OCI-LY1 (cell line): ENCODE measurements at regions not wholly inside any gene's neighbourhood (a gene's known extent, or its start where the extent isn't known, plus 50 kb on each side); places are given as distances from the start of the nearest gene placed in this dataset.

Experiments
- H2AFZ ChIP-seq: fragments of 200-600 bp; sonication (generic), shearing (Covaris generic); 2 replicates; pipeline ENCODE4 v1.6.0; 2014; ENCODE audit warnings: antibody characterized with exemption, mild to moderate bottlenecking, low read length
- H3F3A ChIP-seq: fragments of 200-600 bp; sonication (generic), shearing (Covaris generic); 2 replicates; pipeline ENCODE4 v1.6.0; 2014; ENCODE audit warnings: mild to moderate bottlenecking, antibody characterized with exemption, low read length, moderate library complexity; ENCODE audit not compliant: insufficient read depth
- H3K27ac ChIP-seq: fragments of 200-600 bp; sonication (generic); 2 replicates; pipeline ENCODE4 v1.5.1; 2014; ENCODE audit warnings: low read length, mixed run types, mild to moderate bottlenecking, low read depth; ENCODE audit not compliant: poor library complexity, severe bottlenecking
- H3K27me3 ChIP-seq: fragments of 200-600 bp; sonication (generic); 2 replicates; pipeline ENCODE4 v1.6.0; 2014; ENCODE audit warnings: antibody characterized with exemption, mild to moderate bottlenecking, low read length, moderate library complexity; ENCODE audit not compliant: insufficient read depth
- H3K36me3 ChIP-seq: fragments of 200-600 bp; sonication (generic); 2 replicates; pipeline ENCODE4 v1.6.1; 2014; ENCODE audit warnings: mild to moderate bottlenecking, antibody characterized with exemption, low read length, moderate library complexity, mixed read lengths; ENCODE audit not compliant: insufficient read depth
- H3K4me1 ChIP-seq: fragments of 200-600 bp; sonication (generic); 2 replicates; pipeline ENCODE4 v1.5.1; 2014; ENCODE audit warnings: mild to moderate bottlenecking, low read length, moderate library complexity; ENCODE audit not compliant: insufficient read depth, severe bottlenecking
- H3K4me2 ChIP-seq: fragments of 200-600 bp; sonication (generic), shearing (Covaris generic); 2 replicates; pipeline ENCODE4 v1.6.1; 2014; ENCODE audit warnings: low read length
- H3K4me3 ChIP-seq: fragments of 200-600 bp; sonication (generic); 2 replicates; pipeline ENCODE4 v1.5.1; 2014; ENCODE audit warnings: low read length, low read depth, mild to moderate bottlenecking, mixed read lengths; ENCODE audit not compliant: poor library complexity, severe bottlenecking
- H3K79me2 ChIP-seq: fragments of 200-600 bp; shearing (Covaris generic); 2 replicates; pipeline ENCODE4 v1.6.1; 2016; ENCODE audit warnings: mixed run types, low read length, mixed read lengths; ENCODE audit not compliant: insufficient read depth
- H3K9ac ChIP-seq: fragments of 200-600 bp; sonication (generic), shearing (Covaris generic); 2 replicates; pipeline ENCODE4 v1.6.1; 2014; ENCODE audit warnings: mild to moderate bottlenecking, low read length, mixed read lengths
- H3K9me2 ChIP-seq: fragments of 200-600 bp; sonication (generic), shearing (Covaris generic); 2 replicates; pipeline ENCODE4 v1.6.1; 2014; ENCODE audit warnings: low read depth, mild to moderate bottlenecking, low read length, mixed read lengths
- H3K9me3 ChIP-seq: fragments of 200-600 bp; shearing (Covaris generic); 2 replicates; pipeline ENCODE4 v1.6.1; 2014; ENCODE audit warnings: low read length, mixed read lengths
- H4K20me1 ChIP-seq: fragments of 200-600 bp; sonication (generic), shearing (Covaris generic); 2 replicates; pipeline ENCODE4 v1.6.0; 2016; ENCODE audit warnings: mild to moderate bottlenecking, low read length; ENCODE audit not compliant: insufficient read depth
- CTCF ChIP-seq: fragments of 200-600 bp; sonication (generic), shearing (Covaris generic); IDR thresholded peaks from 2 replicates; pipeline ENCODE4 v1.5.1; 2017; ENCODE audit warnings: mild to moderate bottlenecking, antibody characterized with exemption, low read length, moderate library complexity, mixed read lengths
- EZH2 ChIP-seq: fragments of 200-600 bp; sonication (generic), shearing (Covaris generic); IDR thresholded peaks from 2 replicates; pipeline ENCODE4 v1.8.0; 2017; ENCODE audit warnings: borderline replicate concordance, mixed run types, mild to moderate bottlenecking, antibody characterized with exemption, low read length, moderate library complexity, mixed read lengths

- Histone ChIP-seq H3K36me3 (peaks cover 7% of the 10 kb centered on the region; the same call in 1 of the 2 replicates), H3K9me2 (no peaks in the 10 kb centered on the region), H2AFZ (no peak overlapping the region), H3K27ac (no peak overlapping the region), H3K9me3 (no peaks in the 10 kb centered on the region), H4K20me1 (no peaks in the 10 kb centered on the region), H3K4me3 (no peak overlapping the region), H3F3A (no peaks in the 10 kb centered on the region), H3K4me1 (no peaks in the 10 kb centered on the region), H3K27me3 (no peaks in the 10 kb centered on the region), H3K79me2 (no peaks in the 10 kb centered on the region), H3K9ac (no peak overlapping the region), H3K4me2 (no peak overlapping the region)
- TF ChIP-seq CTCF, result no peak
These were observed 300.1 kb downstream of the TSN start for GRCh38 chr2:122055521-122055931.

GRCh38 chr2:122056853-122057252 lies 301.4 kb downstream of the TSN start:
- Histone ChIP-seq H3F3A (no peaks in the 10 kb centered on the region), H3K4me1 (no peaks in the 10 kb centered on the region), H2AFZ (no peak overlapping the region), H3K4me2 (no peak overlapping the region), H3K9me2 (no peaks in the 10 kb centered on the region), H3K9ac (no peak overlapping the region), H3K27ac (no peak overlapping the region), H3K4me3 (no peak overlapping the region), H3K9me3 (no peaks in the 10 kb centered on the region), H3K36me3 (peaks cover 7% of the 10 kb centered on the region; the same call in 1 of the 2 replicates), H4K20me1 (no peaks in the 10 kb centered on the region), H3K27me3 (no peaks in the 10 kb centered on the region), H3K79me2 (no peaks in the 10 kb centered on the region)
- no peak for TF ChIP-seq CTCF
- no peak for TF ChIP-seq EZH2

- H3K79me2 ChIP-seq, result no peaks in the 10 kb centered on the region
- no peak overlapping the region for H2AFZ ChIP-seq
- H3K27me3 ChIP-seq, result no peaks in the 10 kb centered on the region
- H3K4me1 ChIP-seq, result no peaks in the 10 kb centered on the region
- H3K9me2 ChIP-seq, result no peaks in the 10 kb centered on the region
- no peaks in the 10 kb centered on the region for H4K20me1 ChIP-seq
- H3K9ac ChIP-seq, result no peak overlapping the region
- no peak overlapping the region for H3K4me3 ChIP-seq
- H3K36me3 ChIP-seq, result peaks cover 7% of the 10 kb centered on the region; the same call in 1 of the 2 replicates
- no peak overlapping the region for H3K4me2 ChIP-seq
- no peaks in the 10 kb centered on the region for H3F3A ChIP-seq
- TF ChIP-seq EZH2 (no peak), CTCF (no peak)
- no peak overlapping the region for H3K27ac ChIP-seq
- no peaks in the 10 kb centered on the region for H3K9me3 ChIP-seq
These were observed 305.8 kb downstream of the TSN start for GRCh38 chr2:122061206-122061605.
